ENCODE measurements at regions not wholly inside any gene's neighbourhood (a gene's known extent, or its start where the extent isn't known, plus 50 kb on each side); places are given as distances from the start of the nearest gene placed in this dataset.

DNA sequence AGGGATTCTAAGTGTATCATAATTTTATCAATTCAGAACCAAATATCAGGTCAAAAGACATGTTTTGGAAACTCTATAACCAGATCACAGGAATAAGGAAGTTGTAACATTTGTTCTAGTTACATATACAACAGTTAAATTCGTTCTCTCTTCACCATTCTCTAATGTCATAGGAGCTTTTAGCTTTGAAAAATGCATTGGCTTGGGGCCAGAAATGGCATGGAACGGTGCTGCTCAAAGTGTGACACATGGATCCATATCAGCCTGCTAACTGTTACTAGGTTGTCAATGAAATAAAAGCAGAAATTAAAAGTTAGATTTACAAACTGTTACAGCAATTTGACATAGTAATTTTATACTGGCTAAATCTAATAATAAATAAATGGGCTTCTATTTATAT is 120.3 kb downstream of the LCA5 start:
- H3K27ac ChIP-seq = no peak overlapping the region
- 34 to 42% methylated on average over 2 of the region's 2 CpGs for WGBS, 2 donors
- no peaks in the 10 kb centered on the region for H3K27me3 ChIP-seq
- H3K9me3 ChIP-seq = no peaks in the 10 kb centered on the region
- no peaks in the 10 kb centered on the region for H3K36me3 ChIP-seq
- TF ChIP-seq, protein P1, sequence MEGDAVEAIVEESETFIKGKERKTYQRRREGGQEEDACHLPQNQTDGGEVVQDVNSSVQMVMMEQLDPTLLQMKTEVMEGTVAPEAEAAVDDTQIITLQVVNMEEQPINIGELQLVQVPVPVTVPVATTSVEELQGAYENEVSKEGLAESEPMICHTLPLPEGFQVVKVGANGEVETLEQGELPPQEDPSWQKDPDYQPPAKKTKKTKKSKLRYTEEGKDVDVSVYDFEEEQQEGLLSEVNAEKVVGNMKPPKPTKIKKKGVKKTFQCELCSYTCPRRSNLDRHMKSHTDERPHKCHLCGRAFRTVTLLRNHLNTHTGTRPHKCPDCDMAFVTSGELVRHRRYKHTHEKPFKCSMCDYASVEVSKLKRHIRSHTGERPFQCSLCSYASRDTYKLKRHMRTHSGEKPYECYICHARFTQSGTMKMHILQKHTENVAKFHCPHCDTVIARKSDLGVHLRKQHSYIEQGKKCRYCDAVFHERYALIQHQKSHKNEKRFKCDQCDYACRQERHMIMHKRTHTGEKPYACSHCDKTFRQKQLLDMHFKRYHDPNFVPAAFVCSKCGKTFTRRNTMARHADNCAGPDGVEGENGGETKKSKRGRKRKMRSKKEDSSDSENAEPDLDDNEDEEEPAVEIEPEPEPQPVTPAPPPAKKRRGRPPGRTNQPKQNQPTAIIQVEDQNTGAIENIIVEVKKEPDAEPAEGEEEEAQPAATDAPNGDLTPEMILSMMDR (IDR thresholded peaks at IDR 0.05) = no peak
- no peak for TF ChIP-seq POLR2A (IDR thresholded peaks at IDR 0.05)
- DNase-seq = no peak
- H3K4me3 ChIP-seq (replicated peaks in 1 of 3) = no peak overlapping the region
- no peaks in the 10 kb centered on the region for H3K4me1 ChIP-seq
- intact Hi-C loops (cut with DNase I) = no loop called here

DNA sequence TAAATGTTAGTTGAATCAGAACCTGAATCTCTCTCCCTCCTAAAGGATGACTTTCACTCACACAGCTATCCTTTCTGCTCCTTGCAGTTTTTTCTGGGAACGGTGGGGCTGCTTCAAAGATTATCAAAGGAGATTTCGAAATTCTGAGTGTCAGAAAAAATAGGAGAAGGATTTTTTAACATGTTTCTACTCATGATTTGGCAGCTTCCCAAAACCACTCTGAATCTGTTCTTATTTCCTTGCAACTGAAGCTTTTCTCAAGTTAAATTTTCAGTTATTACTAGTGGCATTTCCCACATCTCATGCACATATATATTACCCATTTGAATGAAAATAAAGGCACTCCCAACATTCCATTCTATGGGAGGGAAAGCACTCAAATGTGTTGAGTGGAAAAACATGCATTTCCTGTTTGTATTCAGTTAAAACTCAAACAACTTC is 123.6 kb downstream of the LCA5 start:
- no peaks in the 10 kb centered on the region for H3K27me3 ChIP-seq
- WGBS, 2 donors = 26 to 32% methylated on average over 2 of the region's 2 CpGs
- intact Hi-C loops (cut with DNase I) = no loop called here
- H3K9me3 ChIP-seq = no peaks in the 10 kb centered on the region
- H3K27ac ChIP-seq = no peak overlapping the region
- TF ChIP-seq POLR2A (IDR thresholded peaks at IDR 0.05) = no peak
- TF ChIP-seq, protein P1 (IDR thresholded peaks at IDR 0.05) = no peak
- no peak for DNase-seq
- no peak overlapping the region for H3K4me3 ChIP-seq (replicated peaks in 1 of 3)
- H3K4me1 ChIP-seq = no peaks in the 10 kb centered on the region
- no peaks in the 10 kb centered on the region for H3K36me3 ChIP-seq

DNA sequence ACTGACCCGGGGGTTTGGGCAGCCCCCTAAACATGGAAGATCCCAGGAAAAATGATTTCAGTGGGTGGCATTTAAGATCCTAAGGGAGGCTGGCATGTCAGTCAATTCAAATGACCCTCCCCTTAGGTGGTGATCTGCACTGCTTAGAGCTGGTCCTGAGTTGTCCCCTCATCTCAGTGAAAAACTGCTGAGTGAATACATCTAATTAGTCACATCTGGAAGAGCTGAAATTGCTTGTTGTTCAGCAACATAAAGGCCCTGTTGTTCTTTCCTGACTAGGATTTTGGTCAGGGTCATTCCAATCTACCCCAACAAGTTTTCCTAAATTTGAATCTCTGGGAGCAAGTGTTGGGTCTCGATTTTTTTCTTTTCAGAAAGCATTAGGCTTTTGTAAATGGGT is 126.4 kb downstream of the LCA5 start:
- WGBS, 2 donors = 87 to 88% methylated on average over 2 of the region's 2 CpGs
- Histone ChIP-seq H3K27ac (no peak overlapping the region), H3K27me3 (no peaks in the 10 kb centered on the region), H3K9me3 (no peaks in the 10 kb centered on the region), H3K36me3 (no peaks in the 10 kb centered on the region), H3K4me1 (no peaks in the 10 kb centered on the region), H3K4me3 (replicated peaks in 1 of 3) (no peak overlapping the region)
- DNase-seq = no peak
- no peak for TF ChIP-seq POLR2A (IDR thresholded peaks at IDR 0.05)
- TF ChIP-seq, protein P1 (IDR thresholded peaks at IDR 0.05) = no peak
- intact Hi-C loops (cut with DNase I) = no loop called here

DNA sequence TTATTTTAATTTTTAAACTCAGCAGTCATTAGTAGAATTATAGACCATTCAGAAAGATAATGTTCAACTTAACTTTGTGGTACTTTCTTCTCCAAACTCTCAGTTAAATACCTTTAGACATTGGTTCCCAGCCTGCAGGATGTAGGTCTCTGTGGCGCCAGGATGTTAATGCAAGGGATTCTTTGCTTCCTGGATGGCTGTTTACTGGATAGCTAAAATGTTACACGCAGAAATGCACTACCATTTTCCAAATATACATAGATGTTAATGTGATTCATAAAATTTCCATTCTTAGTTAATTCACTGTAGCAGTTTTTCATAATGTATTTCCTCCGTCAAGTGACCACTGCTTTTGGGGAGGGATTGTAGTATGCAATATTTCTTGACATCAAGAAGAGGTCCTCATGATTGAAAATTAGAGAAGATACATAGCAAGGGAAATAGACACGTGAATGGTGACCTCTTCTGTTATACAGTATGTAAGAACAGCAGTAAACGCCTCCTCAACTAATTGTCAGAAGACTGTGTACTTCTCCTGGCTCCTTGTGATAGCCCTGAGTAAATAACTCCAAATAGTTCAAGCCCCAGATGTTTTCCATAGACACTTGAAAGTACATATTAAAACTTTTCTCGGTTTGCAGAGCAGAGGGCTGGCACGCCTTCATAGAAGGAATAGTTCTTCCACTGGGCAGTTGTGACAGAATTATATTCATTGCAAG is 128.8 kb downstream of the LCA5 start:
- H3K27ac ChIP-seq = no peak overlapping the region
- intact Hi-C loops (cut with DNase I) = no loop called here
- no peak overlapping the region for H3K4me3 ChIP-seq (replicated peaks in 1 of 3)
- H3K9me3 ChIP-seq = no peaks in the 10 kb centered on the region
- DNase-seq = no peak
- 78 to 80% methylated on average over 7 of the region's 7 CpGs for WGBS, 2 donors
- TF ChIP-seq, protein P1 (IDR thresholded peaks at IDR 0.05) = no peak
- no peak for TF ChIP-seq POLR2A (IDR thresholded peaks at IDR 0.05)
- H3K36me3 ChIP-seq = no peaks in the 10 kb centered on the region
- no peaks in the 10 kb centered on the region for H3K27me3 ChIP-seq
- H3K4me1 ChIP-seq = peaks cover 0 to 5% of the 10 kb centered on the region in 2 donors

DNA sequence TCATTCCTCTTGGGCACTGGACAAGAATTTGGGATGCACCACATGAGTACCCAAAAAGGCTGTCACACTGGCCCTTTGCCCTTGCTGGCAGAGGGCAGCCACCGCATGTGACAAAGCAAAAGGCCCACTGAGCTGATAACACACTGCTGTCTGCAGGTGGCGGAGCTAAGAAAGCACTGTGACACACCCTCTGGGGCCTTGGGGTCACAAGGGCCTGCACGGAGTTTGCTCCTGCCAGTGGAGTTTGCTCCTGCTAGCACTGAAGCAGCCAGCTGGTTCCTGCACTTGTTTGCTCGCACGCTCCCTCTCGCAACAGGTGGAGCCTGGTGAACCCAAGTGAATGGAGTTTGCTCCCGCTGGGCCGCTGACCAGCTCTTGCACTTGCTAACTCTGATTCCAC is 132.6 kb downstream of the LCA5 start:
- Histone ChIP-seq H3K27me3 (no peaks in the 10 kb centered on the region), H3K4me3 (replicated peaks in 1 of 3) (no peak overlapping the region), H3K27ac (no peak overlapping the region), H3K4me1 (peaks cover 0 to 12% of the 10 kb centered on the region in 2 donors), H3K9me3 (no peaks in the 10 kb centered on the region), H3K36me3 (no peaks in the 10 kb centered on the region)
- intact Hi-C loops (cut with DNase I) = no loop called here
- 98 to 99% methylated on average over 6 to 8 of the region's 8 CpGs for WGBS, 2 donors
- DNase-seq = no peak
- TF ChIP-seq POLR2A (IDR thresholded peaks at IDR 0.05) = no peak
- TF ChIP-seq, protein P1 (IDR thresholded peaks at IDR 0.05) = no peak

All from thyroid gland (tissue), 4 donors.